Stomach smooth muscle (tissue), 2 donors: ENCODE measurements at regions not wholly inside any gene's neighbourhood (a gene's known extent, or its start where the extent isn't known, plus 50 kb on each side); places are given as distances from the start of the nearest gene placed in this dataset.

Experiments used
- H3K27ac ChIP-seq: one replicate; pipeline ENCODE4 v1.7.0; 2013; ENCODE audit warnings: mild to moderate bottlenecking, low read length, inconsistent platforms
- H3K27me3 ChIP-seq, 2 donors: one replicate each; pipeline ENCODE4 v1.7.0; 2013; ENCODE audit warnings: low read length in 2 of 2; ENCODE audit not compliant: insufficient read depth in 2 of 2, control insufficient read depth in 1 of 2
- H3K36me3 ChIP-seq, 2 donors: one replicate each; pipeline ENCODE4 v1.7.0; 2013; ENCODE audit warnings: low read length in 2 of 2; ENCODE audit not compliant: control insufficient read depth in 2 of 2, insufficient read depth in 2 of 2
- H3K4me1 ChIP-seq: one replicate; pipeline ENCODE4 v1.7.0; 2013; ENCODE audit warnings: low read length; ENCODE audit not compliant: control insufficient read depth, insufficient read depth
- H3K4me3 ChIP-seq, 2 donors: one replicate each; pipeline ENCODE4 v1.7.0; 2013; ENCODE audit warnings: low read length in 2 of 2
- H3K9ac ChIP-seq, 2 donors: one replicate each; pipeline ENCODE4 v1.7.0; 2013; ENCODE audit warnings: low read length in 2 of 2, mild to moderate bottlenecking in 1 of 2
- H3K9me3 ChIP-seq, 2 donors: one replicate each; pipeline ENCODE4 v1.7.0; 2013; ENCODE audit warnings: low read length in 2 of 2; ENCODE audit not compliant: control insufficient read depth in 2 of 2
- donor health status: healthy.
- donor health status: Pancreatic carcinoma.

DNA sequence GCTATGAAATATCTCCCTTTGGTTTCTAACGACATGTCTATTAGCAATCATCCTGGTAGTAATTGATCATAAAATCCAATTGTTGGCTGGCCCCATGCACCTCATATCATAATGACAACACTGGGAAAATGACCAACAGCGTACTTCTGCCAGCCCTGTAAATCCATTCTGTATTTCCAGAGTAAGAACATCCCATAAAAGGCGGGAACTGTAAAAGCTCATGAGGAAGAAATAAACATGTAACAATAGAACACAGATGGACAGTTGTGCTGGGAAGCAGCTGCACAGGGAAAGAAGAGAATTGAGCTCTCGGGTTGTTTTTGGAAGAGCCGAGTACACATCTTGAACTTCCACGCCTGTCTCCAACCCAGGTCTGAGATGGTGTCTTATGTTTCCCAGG, 218.7 kb downstream of the CMPK2 start:
- H3K4me3 ChIP-seq = no peak overlapping the region
- no peak overlapping the region for H3K27ac ChIP-seq
- no peaks in the 10 kb centered on the region for H3K36me3 ChIP-seq
- no peaks in the 10 kb centered on the region for H3K9me3 ChIP-seq
- H3K9ac ChIP-seq = no peak overlapping the region
- no peaks in the 10 kb centered on the region for H3K4me1 ChIP-seq
- H3K27me3 ChIP-seq = no peaks in the 10 kb centered on the region

- no peak overlapping the region for H3K9ac ChIP-seq
Observed at GRCh38 chr2:6648596-6649247, 217.0 kb downstream of the CMPK2 start.

GRCh38 chr2:6650311-6650710, 215.4 kb downstream of the CMPK2 start:
- Histone ChIP-seq H3K27me3 (no peaks in the 10 kb centered on the region), H3K27ac (no peak overlapping the region), H3K36me3 (no peaks in the 10 kb centered on the region), H3K4me1 (no peaks in the 10 kb centered on the region), H3K9me3 (peaks cover 0 to 3% of the 10 kb centered on the region in 2 donors), H3K9ac (no peak overlapping the region), H3K4me3 (no peak overlapping the region)

More at GRCh38 chr2:6648596-6649247, 217.0 kb downstream of the CMPK2 start:
- Histone ChIP-seq H3K4me3 (no peak overlapping the region), H3K27ac (no peak overlapping the region), H3K27me3 (no peaks in the 10 kb centered on the region), H3K9me3 (peaks cover 0 to 3% of the 10 kb centered on the region in 2 donors), H3K4me1 (no peaks in the 10 kb centered on the region), H3K36me3 (no peaks in the 10 kb centered on the region)

DNA sequence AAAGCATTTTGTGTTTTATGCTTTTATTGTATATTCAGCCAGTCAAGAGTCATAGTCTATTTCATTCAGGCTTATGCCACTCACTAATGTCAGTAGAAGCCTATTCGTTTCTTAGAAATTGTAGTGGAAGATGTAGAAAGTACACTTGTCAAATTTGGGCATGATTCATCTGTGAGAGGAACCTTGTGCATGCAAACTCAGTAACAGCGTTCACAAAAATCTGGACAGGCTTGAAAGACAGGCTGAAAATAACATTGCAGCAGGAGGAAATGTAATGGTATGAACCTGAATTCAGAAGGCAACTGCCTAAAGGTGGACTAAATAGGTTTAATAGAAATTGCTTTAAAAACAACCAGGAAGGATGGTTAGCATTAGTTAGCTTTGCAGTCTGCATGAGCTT, 213.5 kb downstream of the CMPK2 start:
- Histone ChIP-seq H3K27ac (no peak overlapping the region), H3K4me3 (no peak overlapping the region), H3K9me3 (peaks cover 0 to 3% of the 10 kb centered on the region in 2 donors), H3K4me1 (no peaks in the 10 kb centered on the region), H3K9ac (no peak overlapping the region), H3K36me3 (no peaks in the 10 kb centered on the region), H3K27me3 (no peaks in the 10 kb centered on the region)

GRCh38 chr2:6653281-6653750, 212.4 kb downstream of the CMPK2 start:
- no peak overlapping the region for H3K4me3 ChIP-seq
- peaks cover 0 to 3% of the 10 kb centered on the region in 2 donors for H3K9me3 ChIP-seq
- no peaks in the 10 kb centered on the region for H3K4me1 ChIP-seq
- H3K27ac ChIP-seq = no peak overlapping the region
- H3K36me3 ChIP-seq = no peaks in the 10 kb centered on the region
- H3K27me3 ChIP-seq = no peaks in the 10 kb centered on the region
- H3K9ac ChIP-seq = no peak overlapping the region

DNA sequence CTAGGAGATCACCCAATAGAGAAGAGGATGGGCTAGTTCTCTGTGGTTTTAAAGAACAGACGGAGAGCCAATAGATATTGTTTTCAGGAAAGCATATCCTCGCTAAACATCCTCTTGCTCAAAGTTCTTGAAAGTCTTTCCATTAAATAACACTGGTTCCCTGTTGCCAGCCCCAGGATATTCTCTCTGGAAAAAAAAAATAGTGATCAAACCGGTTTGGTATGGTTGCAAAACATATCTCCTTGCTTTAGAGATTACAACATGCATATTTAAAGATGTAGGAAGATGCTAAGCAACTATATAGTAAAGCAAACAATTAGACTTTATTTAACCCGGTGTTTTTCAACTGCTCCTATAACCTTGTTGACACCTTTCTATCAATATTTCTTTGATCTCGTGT, 211.4 kb downstream of the CMPK2 start:
- peaks cover 0 to 3% of the 10 kb centered on the region in 2 donors for H3K9me3 ChIP-seq
- no peak overlapping the region for H3K4me3 ChIP-seq
- no peaks in the 10 kb centered on the region for H3K27me3 ChIP-seq
- no peak overlapping the region for H3K27ac ChIP-seq
- no peaks in the 10 kb centered on the region for H3K36me3 ChIP-seq
- no peak overlapping the region for H3K9ac ChIP-seq
- no peaks in the 10 kb centered on the region for H3K4me1 ChIP-seq

DNA sequence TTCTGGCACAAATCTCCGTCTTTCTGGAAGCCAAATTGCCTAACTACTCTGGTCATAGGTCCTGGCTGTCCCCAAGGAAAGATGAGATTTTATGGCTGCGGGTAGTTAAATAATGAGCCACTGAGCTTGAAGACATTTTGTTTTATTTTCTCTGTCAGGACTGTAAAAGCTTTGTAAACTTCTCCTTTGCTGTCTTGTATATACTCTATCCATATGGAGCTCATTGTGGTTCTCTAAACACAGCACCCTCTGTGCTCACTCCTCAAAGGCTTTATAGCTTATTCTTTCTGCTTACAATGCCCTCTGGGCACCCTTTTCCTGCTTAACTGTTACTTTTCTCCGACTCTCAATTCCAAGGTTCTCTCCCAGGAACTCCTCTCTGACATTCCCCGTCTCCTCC, 209.1 kb downstream of the CMPK2 start:
- Histone ChIP-seq H3K27ac (no peak overlapping the region), H3K4me1 (no peaks in the 10 kb centered on the region), H3K27me3 (no peaks in the 10 kb centered on the region), H3K9me3 (peaks cover 0 to 3% of the 10 kb centered on the region in 2 donors), H3K4me3 (no peak overlapping the region), H3K9ac (no peak overlapping the region), H3K36me3 (no peaks in the 10 kb centered on the region)

DNA sequence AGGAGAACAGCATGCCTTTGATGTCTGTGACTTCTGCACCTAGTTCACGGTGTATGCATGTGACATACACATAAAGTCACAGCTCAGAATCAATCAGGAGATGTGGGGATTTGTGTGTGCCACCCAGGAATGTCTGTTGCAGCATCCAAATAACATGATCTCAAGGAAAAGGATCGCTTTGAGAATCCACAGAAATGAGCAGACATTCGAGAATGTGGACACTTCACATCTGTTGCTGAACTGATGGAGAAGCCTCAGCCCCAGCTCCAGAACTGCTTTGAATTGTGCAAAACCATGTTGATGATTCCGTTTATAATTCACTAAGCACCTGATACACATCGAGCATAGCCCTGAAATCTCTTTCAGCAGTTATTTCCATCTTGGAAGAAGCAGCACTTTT, 208.6 kb downstream of the CMPK2 start:
- Histone ChIP-seq H3K9me3 (peaks cover 0 to 3% of the 10 kb centered on the region in 2 donors), H3K27ac (no peak overlapping the region), H3K36me3 (no peaks in the 10 kb centered on the region), H3K4me3 (no peak overlapping the region), H3K4me1 (no peaks in the 10 kb centered on the region), H3K9ac (no peak overlapping the region), H3K27me3 (no peaks in the 10 kb centered on the region)

DNA sequence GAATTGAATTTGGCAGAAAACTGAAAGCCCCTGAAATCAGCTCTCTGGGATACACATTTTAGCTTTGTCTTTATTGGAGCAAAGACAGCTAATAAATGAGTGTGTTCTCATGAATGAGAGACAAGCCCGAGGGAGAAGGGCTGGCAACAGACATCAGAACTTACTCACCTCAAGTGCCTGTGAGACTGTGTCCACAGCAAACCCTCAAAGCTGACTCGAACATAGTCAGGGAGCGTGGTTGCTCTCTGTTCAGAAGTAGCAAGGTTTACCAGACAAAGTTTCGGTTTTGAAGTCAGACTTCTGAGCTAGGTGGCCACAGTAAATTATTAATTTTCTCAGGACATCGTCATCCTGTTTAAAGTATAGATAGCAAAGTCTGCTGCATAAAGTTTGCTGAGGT, 207.9 kb downstream of the CMPK2 start:
- Histone ChIP-seq H3K4me1 (no peaks in the 10 kb centered on the region), H3K27ac (no peak overlapping the region), H3K27me3 (no peaks in the 10 kb centered on the region), H3K4me3 (no peak overlapping the region), H3K9ac (no peak overlapping the region), H3K36me3 (no peaks in the 10 kb centered on the region), H3K9me3 (no peaks in the 10 kb centered on the region)

DNA sequence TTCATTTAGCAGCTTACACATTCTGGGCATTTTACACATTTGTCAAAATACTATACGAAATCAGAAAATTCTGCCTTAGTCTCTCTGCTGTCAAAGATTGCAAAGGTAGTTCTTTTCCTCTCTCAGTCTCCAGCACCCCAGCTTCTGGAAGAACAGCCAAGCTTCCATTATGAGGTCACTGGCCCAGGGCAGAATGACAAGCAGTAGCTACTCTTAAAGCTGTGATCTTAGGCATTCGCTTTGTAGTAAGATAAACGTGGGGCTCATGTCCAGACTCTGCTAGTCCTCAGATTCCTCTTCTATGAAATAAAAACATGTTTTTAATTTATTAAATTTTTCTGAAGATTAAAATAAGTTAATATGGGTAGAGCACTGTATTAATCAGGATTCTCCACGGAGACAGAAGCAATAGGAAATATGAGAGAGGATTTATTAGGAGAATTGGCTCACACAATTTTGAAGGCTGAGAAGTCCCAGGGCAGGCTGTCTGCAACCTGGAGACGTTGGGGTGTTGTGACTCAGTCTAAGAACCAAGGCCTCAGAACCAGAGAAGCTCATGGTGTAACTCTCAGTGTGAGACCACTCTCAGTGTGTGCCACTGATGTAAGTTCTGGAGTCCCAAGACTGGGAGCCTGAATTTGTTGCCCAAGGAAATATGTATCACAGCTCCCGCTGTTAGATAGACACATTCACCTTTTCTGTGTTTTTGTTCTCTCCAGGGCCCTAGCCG, 201.2 kb downstream of the CMPK2 start:
- no peaks in the 10 kb centered on the region for H3K4me1 ChIP-seq
- no peak overlapping the region for H3K4me3 ChIP-seq
- no peak overlapping the region for H3K27ac ChIP-seq
- H3K36me3 ChIP-seq = no peaks in the 10 kb centered on the region
- H3K27me3 ChIP-seq = no peaks in the 10 kb centered on the region
- H3K9me3 ChIP-seq = no peaks in the 10 kb centered on the region
- H3K9ac ChIP-seq = no peak overlapping the region
